Endothelial cell of umbilical vein (primary cell): ENCODE measurements at regions not wholly inside any gene's neighbourhood (a gene's known extent, or its start where the extent isn't known, plus 50 kb on each side); places are given as distances from the start of the nearest gene placed in this dataset.
A peak's percentile ranks its signal among the peaks of the same experiment; 100 is the strongest.

Source experiments
- BruUV-seq: library from RNA; stranded (reverse); fragments of 400-500 nt; replicated peaks from 2 replicates; lab custom pipeline; 2021; lab: Mats Ljungman, UMichigan
- CTCF ChIA-PET: fragments of 300-600, 350-600 bp; sonication (Branson Sonifier 250); formaldehyde crosslinking; loops from one replicate; lab custom pipeline; 2021; ENCODE audit warnings: antibody characterized with exemption, inconsistent platforms; lab: Charles Lee
- POLR2A ChIA-PET: fragments of 300-600, 350-600 bp; sonication (Branson Sonifier 250); formaldehyde crosslinking; loops from one replicate; lab custom pipeline; 2021; ENCODE audit warnings: antibody characterized with exemption, inconsistent platforms; lab: Charles Lee
- DNase-seq: peaks from one replicate; pipeline ENCODE4 v3.0.0-alpha.2; 2011; ENCODE audit warnings: low read depth, low spot score
- FAIRE-seq: peaks from 2 replicates; lab custom pipeline; 2011; peaks lifted over from hg19 to GRCh38; lab: Jason Lieb, UNC
- H2AFZ ChIP-seq: 2 replicates; pipeline ENCODE4 v1.6.0; 2012; ENCODE audit warnings: low read depth, low read length, control low read depth, inconsistent platforms
- H3K27ac ChIP-seq: 2 replicates; pipeline ENCODE4 v1.5.1; 2011; ENCODE audit warnings: low read depth, mild to moderate bottlenecking, control low read depth, low read length, moderate library complexity; ENCODE audit not compliant: insufficient read depth
- H3K27me3 ChIP-seq, 2 experiments: 2 replicates each; pipeline versions ENCODE4 v1.6.0 to v1.6.1; 2011; ENCODE audit warnings: low read length in 2 of 2, mixed read lengths in 1 of 2; ENCODE audit not compliant: control insufficient read depth in 2 of 2, insufficient read depth in 2 of 2
- H3K36me3 ChIP-seq, 2 experiments: 2 replicates in 1 of 2; 3 replicates in 1 of 2; pipeline ENCODE4 v1.5.1; 2011; ENCODE audit warnings: low read length in 2 of 2, mild to moderate bottlenecking in 1 of 2, moderate library complexity in 1 of 2; ENCODE audit not compliant: control insufficient read depth in 2 of 2, insufficient read depth in 2 of 2; ENCODE audit errors: extremely low read depth in 1 of 2
- H3K4me1 ChIP-seq: 3 replicates; pipeline ENCODE4 v1.5.1; 2011; ENCODE audit warnings: mild to moderate bottlenecking, low read length; ENCODE audit not compliant: control insufficient read depth, insufficient read depth; ENCODE audit errors: extremely low read depth
- H3K4me2 ChIP-seq: 2 replicates; pipeline ENCODE4 v1.6.1; 2011; ENCODE audit warnings: low read length, control low read depth, mixed read lengths; ENCODE audit not compliant: insufficient read depth
- H3K4me3 ChIP-seq, 3 experiments: fragments of 200-600 bp in 1 of 3; sonication (generic), shearing (Covaris generic) in 1 of 3; replicated peaks in 1 of 3; 2 replicates each; pipeline ENCODE4 v1.5.1; 2011 to 2016; ENCODE audit warnings: control low read depth in 3 of 3, low read length in 3 of 3, mild to moderate bottlenecking in 2 of 3, inconsistent platforms in 1 of 3, low read depth in 1 of 3, moderate library complexity in 1 of 3; ENCODE audit not compliant: insufficient read depth in 1 of 3
- H3K79me2 ChIP-seq: 2 replicates; pipeline ENCODE4 v1.6.0; 2012; ENCODE audit warnings: low read length, inconsistent platforms; ENCODE audit not compliant: control insufficient read depth, insufficient read depth
- H3K9ac ChIP-seq: replicated peaks from 2 replicates; pipeline ENCODE3; 2011; ENCODE audit warnings: low read length, control low read depth; ENCODE audit not compliant: insufficient read depth; ENCODE audit errors: extremely low read depth
- H3K9me1 ChIP-seq: replicated peaks from 3 replicates; pipeline ENCODE4 v1.6.0; 2011; ENCODE audit warnings: mild to moderate bottlenecking, low read length; ENCODE audit not compliant: control insufficient read depth, insufficient read depth; ENCODE audit errors: extremely low read depth
- H3K9me3 ChIP-seq: replicated peaks from 2 replicates; pipeline ENCODE4 v1.5.1; 2012; ENCODE audit warnings: low read length, inconsistent platforms; ENCODE audit not compliant: control insufficient read depth, insufficient read depth
- H4K20me1 ChIP-seq: replicated peaks from 2 replicates; pipeline ENCODE3; 2011; ENCODE audit warnings: mild to moderate bottlenecking, low read length; ENCODE audit not compliant: control insufficient read depth, insufficient read depth; ENCODE audit errors: extremely low read depth
- EZH2 ChIP-seq: IDR thresholded peaks from 2 replicates; pipeline ENCODE4 v1.6.1; 2012; ENCODE audit warnings: borderline replicate concordance, low read depth, mild to moderate bottlenecking, moderate library complexity, low read length, inconsistent platforms; ENCODE audit not compliant: severe bottlenecking
- FOS ChIP-seq: IDR thresholded peaks from 2 replicates; pipeline ENCODE4 v1.6.1; 2011; ENCODE audit warnings: mild to moderate bottlenecking, low read length, moderate library complexity, borderline replicate concordance; ENCODE audit not compliant: insufficient read depth
- GATA2 ChIP-seq: IDR thresholded peaks from 2 replicates; pipeline ENCODE4 v1.7.0; 2011; ENCODE audit warnings: low read depth, mild to moderate bottlenecking, moderate library complexity, mixed read lengths, low read length; ENCODE audit not compliant: insufficient read length, insufficient read depth
- JUN ChIP-seq: IDR thresholded peaks from 2 replicates; pipeline ENCODE4 v1.6.1; 2011; ENCODE audit warnings: borderline replicate concordance, low read depth; ENCODE audit not compliant: insufficient read length, insufficient read depth
- MYC ChIP-seq: IDR thresholded peaks from one replicate; pipeline ENCODE4 v1.6.1; 2011; ENCODE audit warnings: mild to moderate bottlenecking, low read depth, low read length
- POLR2A ChIP-seq: IDR thresholded peaks from 2 replicates; pipeline ENCODE4 v1.6.1; 2012; ENCODE audit warnings: low read depth, mild to moderate bottlenecking, control low read depth, low read length
- POLR2AphosphoS5 ChIP-seq: IDR thresholded peaks from 2 replicates; pipeline ENCODE4 v1.6.1; 2012; ENCODE audit warnings: low read depth, mild to moderate bottlenecking, control low read depth, low read length, moderate library complexity; ENCODE audit not compliant: insufficient read depth
- dilution Hi-C: fragments of 300-500 bp; cut with MboI; formaldehyde crosslinking; loops from one replicate; pipeline ENCODE4 v1.15.0; 2019; ENCODE audit warnings: low sequenced_read_pairs; ENCODE audit not compliant: extremely low pct_ligation_motif_present
- intact Hi-C: fragments of 100-400 bp; cut with micrococcal nuclease; formaldehyde crosslinking; loops from one replicate; pipeline ENCODE4 v1.10.0; 2022
- TF ChIP-seq, protein P1 (sequence below), 2 donors: IDR thresholded peaks; 1 replicate in 1 of 2; 2 replicates in 1 of 2; pipeline ENCODE4 v1.5.1; 2011; ENCODE audit warnings: low read length in 2 of 2, mild to moderate bottlenecking in 2 of 2, moderate library complexity in 2 of 2, control low read depth in 1 of 2, inconsistent platforms in 1 of 2, low read depth in 1 of 2; ENCODE audit not compliant: insufficient read depth in 1 of 2; ENCODE audit errors: extremely low read depth in 1 of 2
- TF ChIP-seq, protein P2 (sequence below): IDR thresholded peaks from 2 replicates; pipeline ENCODE4 v1.6.1; 2011; ENCODE audit not compliant: insufficient read depth, insufficient read length

DNA sequence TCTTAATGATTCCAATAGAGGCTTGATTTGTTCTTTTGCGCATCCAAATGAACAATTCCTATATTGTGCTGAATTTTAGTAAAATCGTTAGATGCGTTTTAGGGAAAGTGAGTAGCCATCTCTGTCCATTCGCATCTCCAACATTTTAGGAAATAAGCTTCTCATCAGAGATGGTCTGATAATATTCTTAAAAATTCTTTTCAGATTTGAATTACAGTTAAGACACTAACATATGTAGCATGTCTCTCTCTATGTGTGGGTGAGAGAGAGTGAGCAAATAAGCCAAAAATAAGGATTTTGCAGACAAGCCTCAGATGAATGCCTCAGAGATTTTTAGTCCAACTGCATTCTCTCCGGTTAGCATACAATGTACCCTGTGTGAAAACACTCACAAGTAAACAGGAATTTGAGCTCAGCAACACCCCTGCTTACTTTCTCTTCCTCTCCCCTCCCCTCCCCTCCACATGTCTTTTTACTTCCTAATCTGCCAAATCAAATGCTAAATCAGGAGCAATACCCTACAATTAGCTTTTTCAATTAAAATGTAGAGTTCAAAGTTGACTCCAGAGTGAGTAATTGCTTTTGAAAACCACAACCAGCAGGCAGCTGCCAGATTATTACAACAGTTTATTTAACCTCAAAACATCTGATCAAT lies 354.4 kb downstream of the CRPPA start:
- TF ChIP-seq EZH2: no peak
- no peak for TF ChIP-seq JUN
- TF ChIP-seq GATA2: no peak
- no peak for TF ChIP-seq MYC
- no peak for TF ChIP-seq POLR2A
- TF ChIP-seq, protein P1, sequence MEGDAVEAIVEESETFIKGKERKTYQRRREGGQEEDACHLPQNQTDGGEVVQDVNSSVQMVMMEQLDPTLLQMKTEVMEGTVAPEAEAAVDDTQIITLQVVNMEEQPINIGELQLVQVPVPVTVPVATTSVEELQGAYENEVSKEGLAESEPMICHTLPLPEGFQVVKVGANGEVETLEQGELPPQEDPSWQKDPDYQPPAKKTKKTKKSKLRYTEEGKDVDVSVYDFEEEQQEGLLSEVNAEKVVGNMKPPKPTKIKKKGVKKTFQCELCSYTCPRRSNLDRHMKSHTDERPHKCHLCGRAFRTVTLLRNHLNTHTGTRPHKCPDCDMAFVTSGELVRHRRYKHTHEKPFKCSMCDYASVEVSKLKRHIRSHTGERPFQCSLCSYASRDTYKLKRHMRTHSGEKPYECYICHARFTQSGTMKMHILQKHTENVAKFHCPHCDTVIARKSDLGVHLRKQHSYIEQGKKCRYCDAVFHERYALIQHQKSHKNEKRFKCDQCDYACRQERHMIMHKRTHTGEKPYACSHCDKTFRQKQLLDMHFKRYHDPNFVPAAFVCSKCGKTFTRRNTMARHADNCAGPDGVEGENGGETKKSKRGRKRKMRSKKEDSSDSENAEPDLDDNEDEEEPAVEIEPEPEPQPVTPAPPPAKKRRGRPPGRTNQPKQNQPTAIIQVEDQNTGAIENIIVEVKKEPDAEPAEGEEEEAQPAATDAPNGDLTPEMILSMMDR (IDR thresholded peaks at IDR 0.05; ENCODE audit: extremely low read depth in 1 of 2, insufficient read depth in 1 of 2, low read depth in 1 of 2, low read length in 2 of 2): no peak
- no peak for TF ChIP-seq FOS
- no peak for TF ChIP-seq POLR2AphosphoS5
- TF ChIP-seq, protein P2, sequence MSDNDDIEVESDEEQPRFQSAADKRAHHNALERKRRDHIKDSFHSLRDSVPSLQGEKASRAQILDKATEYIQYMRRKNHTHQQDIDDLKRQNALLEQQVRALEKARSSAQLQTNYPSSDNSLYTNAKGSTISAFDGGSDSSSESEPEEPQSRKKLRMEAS: no peak
- ChIA-PET CTCF (interaction anchor here (0.7 to 3.3 kb wide), 13 partner anchors 11 to 1349 kb away, joined by 3 to 21 read pairs (median 4); no protein-coding TSS in a partner anchor), POLR2A (no interaction called here)
- Histone ChIP-seq H3K27ac (no peak overlapping the region), H3K79me2 (no peaks in the 10 kb centered on the region), H3K36me3 (no peaks in the 10 kb centered on the region), H3K4me3 (no peak overlapping the region), H4K20me1 (no peaks in the 10 kb centered on the region), H3K9me3 (no peaks in the 10 kb centered on the region), H3K27me3 (no peaks in the 10 kb centered on the region), H3K4me2 (peak overlapping the region; percentile 16), H3K9ac (no peak overlapping the region), H2AFZ (no peak overlapping the region), H3K4me1 (peaks cover 32% of the 10 kb centered on the region), H3K9me1 (no peaks in the 10 kb centered on the region)
- intact Hi-C loops: loop anchor here (2.0 kb wide), 1 partner anchor 228 kb away; no protein-coding TSS in a partner anchor
- BruUV-seq: no TSS peak
- dilution Hi-C loops: no loop called here
- FAIRE-seq (no peak), DNase-seq (peak; percentile 50)
